T-helper 1 cell treated with Interleukin-12 subunit alpha and Interleukin-12 subunit beta and Interleukin-4 antibody, amounts not matched to agents 30 ng/mL and 1 ng/mL, for 36 hours (primary cell): ENCODE measurements at regions not wholly inside any gene's neighbourhood (a gene's known extent, or its start where the extent isn't known, plus 50 kb on each side); places are given as distances from the start of the nearest gene placed in this dataset.

Source experiments
- intact Hi-C: fragments of 100-400 bp; cut with micrococcal nuclease; formaldehyde crosslinking; loops from one replicate; pipeline ENCODE4 v1.15.1; 2024

- intact Hi-C loops, result loop anchor here (2.0 kb wide), 1 partner anchor 15 kb away; no protein-coding TSS in a partner anchor
Observed at GRCh38 chr1:94708299-94708685, 111.9 kb upstream of the SLC44A3 start.

DNA sequence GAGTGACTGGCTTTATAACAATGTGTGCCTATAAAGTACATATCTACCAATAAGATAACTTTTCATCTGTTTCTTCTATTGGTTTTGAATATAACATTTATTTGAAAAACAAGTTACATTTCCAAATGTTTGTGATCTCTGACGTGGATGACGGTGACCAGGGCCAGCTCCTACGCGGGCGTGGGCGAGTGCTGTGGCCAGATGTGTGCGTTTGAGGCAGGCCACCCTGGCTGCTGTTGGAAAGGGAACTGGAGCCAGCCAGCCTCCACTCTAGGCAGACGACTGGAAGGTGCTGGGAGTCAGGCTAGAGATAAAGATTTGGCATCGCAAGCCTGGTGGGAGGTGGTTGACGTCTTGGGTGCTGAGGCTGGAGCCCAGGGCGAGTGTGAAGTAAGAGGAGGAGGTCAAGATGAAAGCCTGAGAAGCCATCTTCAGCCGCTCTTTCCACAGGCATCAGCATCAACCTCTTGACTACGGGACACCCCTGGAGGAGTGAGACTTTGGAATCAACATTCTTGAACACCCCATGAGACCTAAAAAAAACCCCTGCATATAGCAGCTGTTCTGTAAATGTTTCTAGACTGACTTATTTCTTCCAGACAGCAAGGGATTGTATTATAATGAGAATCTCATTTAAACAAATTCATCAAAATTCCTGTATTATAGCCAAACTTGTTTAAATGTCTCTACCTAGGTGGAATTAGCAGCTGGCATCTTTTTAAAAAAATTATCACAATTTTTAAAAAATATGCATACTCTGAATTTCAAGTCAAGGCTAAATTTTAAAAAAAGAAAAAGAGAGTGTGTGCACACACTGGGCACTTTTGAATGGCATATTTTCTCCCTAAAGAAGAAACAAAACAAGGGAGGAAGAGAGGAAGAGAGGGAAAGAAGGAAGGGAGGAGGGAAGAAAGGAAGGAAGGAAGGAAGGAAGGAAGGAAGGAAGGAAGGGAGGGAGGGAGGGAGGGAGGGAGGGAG, 112.5 kb upstream of the SLC44A3 start:
- intact Hi-C loops, result loop anchor here (2.0 kb wide), 1 partner anchor 15 kb away; no protein-coding TSS in a partner anchor

GRCh38 chr1:94702442-94702815, 117.7 kb upstream of the SLC44A3 start:
- intact Hi-C loops, result no loop called here

- intact Hi-C loops, result no loop called here
Observed at GRCh38 chr1:94701796-94702441, 118.2 kb upstream of the SLC44A3 start.

GRCh38 chr1:94698759-94699502, 121.2 kb upstream of the SLC44A3 start:
- intact Hi-C loops, result no loop called here

DNA sequence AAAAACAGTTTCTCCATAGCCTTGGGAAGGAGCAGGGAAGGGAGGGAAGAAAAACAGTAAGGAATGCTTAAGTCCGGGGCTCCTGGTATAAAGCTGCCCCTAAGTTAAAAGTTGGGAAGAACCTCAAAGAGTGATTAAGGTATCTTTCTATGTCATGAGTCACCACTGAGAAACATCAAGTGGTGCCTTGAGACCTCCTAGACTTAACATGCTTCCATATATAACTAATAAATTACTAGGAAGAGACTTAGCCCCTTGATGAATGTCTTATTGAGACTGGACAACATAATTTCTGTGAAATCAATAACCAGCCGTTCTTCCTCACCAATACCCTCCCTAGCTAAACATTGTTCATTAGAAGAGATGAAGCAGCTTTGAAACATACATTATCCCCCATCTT, 121.8 kb upstream of the SLC44A3 start:
- intact Hi-C loops, result no loop called here

DNA sequence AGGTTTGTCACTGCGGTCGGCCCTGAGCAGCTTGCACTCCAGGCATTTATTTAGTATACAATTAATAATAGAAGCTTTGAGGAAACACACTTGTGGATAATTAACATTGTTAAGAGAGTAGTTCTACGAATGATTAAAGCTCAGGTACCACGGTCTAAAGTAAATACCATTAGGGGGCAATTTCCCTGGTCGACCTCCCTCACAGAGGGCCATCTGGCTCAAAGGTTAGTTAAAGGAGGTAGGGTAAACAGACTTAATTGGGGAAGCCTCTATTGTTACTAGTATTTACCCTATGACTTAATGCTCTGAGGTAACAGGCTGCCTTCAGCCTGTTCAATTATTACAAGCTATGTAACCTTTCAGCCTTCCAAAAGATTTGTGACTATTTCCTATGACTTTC, 122.3 kb upstream of the SLC44A3 start:
- intact Hi-C loops, result no loop called here

DNA sequence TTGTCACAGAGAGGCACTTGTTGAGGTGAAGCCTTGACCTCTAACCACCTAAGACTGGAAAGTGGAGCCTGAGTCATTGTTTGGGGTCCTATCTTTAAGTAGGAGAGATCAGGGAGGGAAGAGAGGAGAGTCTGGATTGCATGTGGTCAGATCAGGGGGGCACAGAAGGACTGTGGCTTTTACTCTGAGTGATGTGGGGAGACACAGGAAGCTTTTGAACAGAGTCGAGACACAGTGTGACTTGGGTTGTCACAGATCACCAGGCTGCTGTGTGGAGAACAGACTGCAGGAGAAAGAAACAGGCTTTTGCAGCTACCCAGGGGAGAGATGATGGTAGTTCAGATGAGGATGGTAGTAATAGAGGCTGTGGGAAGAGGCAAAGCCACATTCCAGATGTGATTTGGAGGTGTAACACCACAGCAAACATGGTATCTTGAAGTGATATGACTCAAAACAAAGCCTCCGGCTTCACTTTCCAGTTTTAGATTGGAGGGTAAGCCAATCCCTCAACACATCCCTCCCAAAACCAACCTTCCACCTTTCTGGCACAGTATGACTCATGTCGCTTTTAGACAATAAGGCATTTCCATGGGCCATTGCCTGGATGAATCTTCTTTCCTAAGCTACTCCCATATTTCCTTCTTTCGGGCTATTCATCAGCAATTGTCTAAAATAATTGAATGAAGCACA, 125.8 kb upstream of the SLC44A3 start:
- intact Hi-C loops, result no loop called here

- intact Hi-C loops, result no loop called here
Observed at GRCh38 chr1:94693435-94693834, 126.7 kb upstream of the SLC44A3 start.

DNA sequence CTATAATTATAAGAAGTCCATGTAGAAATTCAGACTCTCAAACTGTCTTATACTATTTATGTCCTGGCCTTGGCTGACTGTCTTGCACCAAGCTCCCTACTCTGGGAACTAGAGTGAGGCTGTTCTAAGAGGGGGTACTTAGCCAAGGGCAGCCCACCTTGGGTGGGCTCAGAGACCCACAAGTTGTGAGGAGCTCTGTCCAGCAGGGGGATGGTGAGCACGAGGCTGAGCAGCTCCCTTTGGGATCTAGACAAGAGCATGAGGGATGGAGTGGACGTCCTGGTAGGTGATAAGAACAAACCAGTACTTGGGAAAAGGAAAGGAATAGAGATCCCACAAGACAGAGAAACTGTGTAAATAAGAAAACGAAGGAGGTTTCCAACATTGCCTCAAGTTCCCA, 127.1 kb upstream of the SLC44A3 start:
- intact Hi-C loops, result no loop called here

- intact Hi-C loops, result no loop called here
Observed at GRCh38 chr1:94688646-94689045, 131.5 kb upstream of the SLC44A3 start.

- intact Hi-C loops, result no loop called here
Observed at GRCh38 chr1:94686882-94687281, 133.3 kb upstream of the SLC44A3 start.

- intact Hi-C loops, result no loop called here
Observed at GRCh38 chr1:94684690-94685250, 135.4 kb upstream of the SLC44A3 start.

- intact Hi-C loops, result no loop called here
Observed at GRCh38 chr1:94683886-94684285, 136.3 kb upstream of the SLC44A3 start.

DNA sequence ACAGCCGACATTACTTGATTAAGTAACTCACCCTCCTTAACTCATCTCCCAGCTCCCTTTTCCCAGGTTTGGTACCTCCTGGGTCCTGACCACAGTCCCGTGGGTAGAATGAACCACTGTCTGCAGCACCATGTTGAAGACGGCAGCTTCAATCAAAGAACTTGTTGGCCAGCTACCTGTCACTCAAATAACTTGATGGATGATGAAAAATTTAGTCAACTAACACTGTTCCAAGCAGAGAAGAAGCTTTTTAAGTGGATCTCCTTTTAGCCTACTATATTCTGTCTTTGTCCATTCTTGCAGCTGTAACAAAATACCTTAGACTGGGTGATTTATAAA, 138.4 kb upstream of the F3 start:
- intact Hi-C loops, result loop anchor here (2.0 kb wide), 1 partner anchor 19 kb away; no protein-coding TSS in a partner anchor

DNA sequence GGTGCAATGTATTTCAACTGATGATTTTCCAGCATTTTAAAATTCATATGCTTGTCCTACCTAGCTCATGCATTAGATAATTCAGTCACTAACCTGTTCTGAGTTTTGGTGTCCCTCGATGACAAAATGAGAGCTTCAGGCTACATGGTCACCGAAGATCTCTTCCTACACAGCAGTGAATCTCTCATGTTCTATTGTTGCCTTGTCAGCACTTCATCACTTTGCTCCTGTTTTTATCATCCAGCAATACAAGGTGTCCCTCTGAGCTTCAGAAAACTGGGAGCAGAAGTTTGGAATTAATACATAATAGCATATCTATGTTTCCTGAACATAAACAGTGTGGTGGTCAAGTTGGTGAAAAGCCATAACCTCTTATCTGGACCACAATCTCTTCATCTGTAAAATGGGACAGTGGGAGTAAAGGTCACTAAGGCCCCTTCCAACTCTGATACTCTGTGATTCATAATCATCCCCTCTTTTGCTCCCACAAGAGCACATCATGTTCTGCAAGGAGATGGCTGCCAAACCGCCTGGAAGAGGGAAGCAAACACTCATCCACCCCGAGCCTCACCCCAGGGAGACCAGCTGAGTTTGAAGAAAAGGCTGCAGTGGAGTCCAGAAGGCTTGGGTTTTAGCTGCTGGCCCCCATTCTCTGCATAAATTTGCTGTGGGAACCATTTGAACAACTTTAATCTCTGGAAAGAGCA, 137.9 kb upstream of the F3 start:
- intact Hi-C loops, result loop anchor here (2.0 to 10.0 kb wide), 2 partner anchors 19 to 1085 kb away; no protein-coding TSS in a partner anchor

GRCh38 chr1:94678202-94678848, 136.8 kb upstream of the F3 start:
- intact Hi-C loops, result loop anchor here (10.0 kb wide), 1 partner anchor 1084 kb away; no protein-coding TSS in a partner anchor

DNA sequence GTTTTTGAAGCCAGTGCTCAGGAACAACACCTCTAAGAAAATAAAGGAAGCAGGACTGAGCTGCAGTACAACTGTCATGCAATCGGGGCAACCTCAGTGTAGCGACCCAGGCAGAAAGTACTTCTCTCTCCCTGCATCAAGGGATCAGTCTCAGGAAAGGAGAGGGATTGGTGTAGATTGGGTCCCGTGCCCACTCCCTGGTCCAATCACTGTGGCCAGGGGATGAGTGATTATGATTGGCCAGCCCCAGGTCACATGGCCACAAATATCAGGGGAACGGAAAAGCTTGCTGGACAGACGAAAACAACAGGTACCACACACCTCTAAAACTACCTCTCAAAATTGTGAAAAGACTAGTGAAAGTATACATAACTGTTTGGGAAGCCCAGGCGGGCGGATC, 136.2 kb upstream of the F3 start:
- intact Hi-C loops, result loop anchor here (10.0 kb wide), 1 partner anchor 1083 kb away; no protein-coding TSS in a partner anchor

DNA sequence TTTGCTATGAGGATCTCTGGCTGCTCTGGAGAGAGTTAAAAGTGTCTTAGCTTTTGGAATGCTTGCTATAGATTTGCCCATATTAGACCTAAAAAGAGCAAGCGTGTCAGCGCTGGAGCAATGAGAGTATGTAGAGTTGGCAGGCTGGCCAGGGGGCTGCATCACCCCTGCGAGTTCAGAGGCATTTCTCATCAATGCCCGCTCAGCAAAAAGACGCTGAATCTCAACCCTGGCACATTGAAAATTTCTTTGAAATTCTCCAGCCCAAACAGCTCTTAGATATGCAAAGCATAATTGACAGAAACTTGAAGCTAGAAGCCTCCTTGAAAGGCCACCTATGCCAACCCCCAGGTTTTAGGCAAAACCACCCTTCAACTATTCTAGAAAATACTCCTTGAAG, 135.5 kb upstream of the F3 start:
- intact Hi-C loops, result loop anchor here (10.0 kb wide), 1 partner anchor 1082 kb away; no protein-coding TSS in a partner anchor
